NCI-H1105 (cell line): ENCODE measurements at regions not wholly inside any gene's neighbourhood (a gene's known extent, or its start where the extent isn't known, plus 50 kb on each side); places are given as distances from the start of the nearest gene placed in this dataset.

Experiments
- DNase-seq: peaks from one replicate; lab custom pipeline; 2025; lab: John Stamatoyannopoulos, UW

- DNase-seq, result no peak
These were observed 409.3 kb downstream of the PTPRU start for GRCh38 chr1:29645586-29645985.

GRCh38 chr1:29644812-29645211 lies 408.5 kb downstream of the PTPRU start:
- no peak for DNase-seq

GRCh38 chr1:29643838-29644440 lies 407.6 kb downstream of the PTPRU start:
- DNase-seq, result no peak

DNA sequence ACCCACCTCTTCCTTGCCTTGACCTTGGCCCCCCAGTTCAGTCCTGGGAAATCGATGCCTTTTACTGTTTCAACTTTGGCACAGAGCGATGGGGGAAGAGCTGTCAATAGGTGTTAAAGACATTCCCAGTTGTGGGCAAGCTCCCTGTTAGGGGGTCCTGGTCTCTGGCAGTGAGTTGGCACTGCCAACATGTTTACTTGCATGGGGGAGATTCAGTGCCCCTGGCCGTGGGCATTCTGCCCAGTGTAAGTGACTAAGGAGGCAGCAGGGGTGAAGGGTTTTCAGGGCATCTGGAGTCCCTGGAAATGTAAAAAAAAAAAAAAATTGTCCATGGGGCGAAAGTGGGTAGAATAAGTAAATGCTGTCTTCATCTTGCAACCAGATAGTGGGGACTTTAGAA lies 407.0 kb downstream of the PTPRU start:
- DNase-seq, result no peak

DNA sequence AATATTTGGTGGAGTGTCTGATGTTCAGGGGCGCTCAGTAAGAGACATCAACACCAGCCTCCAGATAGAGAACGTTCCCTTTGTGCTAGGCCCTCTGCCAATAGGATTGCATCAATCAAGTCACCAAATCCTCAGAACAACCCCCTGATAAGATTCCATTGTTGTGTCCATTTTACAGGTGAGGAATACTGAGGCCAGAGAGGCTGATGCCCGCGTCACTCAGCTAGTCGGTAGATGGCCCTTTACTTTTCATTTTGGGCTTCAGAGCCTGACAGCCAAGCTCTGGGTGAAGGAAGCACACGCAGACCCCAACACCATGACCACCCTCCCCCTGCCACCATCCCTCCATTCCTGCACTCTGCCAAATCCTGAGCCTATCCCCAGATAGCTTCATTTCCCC lies 406.2 kb downstream of the PTPRU start:
- DNase-seq, result no peak

- DNase-seq, result no peak
These were observed 405.6 kb downstream of the PTPRU start for GRCh38 chr1:29641921-29642320.

DNA sequence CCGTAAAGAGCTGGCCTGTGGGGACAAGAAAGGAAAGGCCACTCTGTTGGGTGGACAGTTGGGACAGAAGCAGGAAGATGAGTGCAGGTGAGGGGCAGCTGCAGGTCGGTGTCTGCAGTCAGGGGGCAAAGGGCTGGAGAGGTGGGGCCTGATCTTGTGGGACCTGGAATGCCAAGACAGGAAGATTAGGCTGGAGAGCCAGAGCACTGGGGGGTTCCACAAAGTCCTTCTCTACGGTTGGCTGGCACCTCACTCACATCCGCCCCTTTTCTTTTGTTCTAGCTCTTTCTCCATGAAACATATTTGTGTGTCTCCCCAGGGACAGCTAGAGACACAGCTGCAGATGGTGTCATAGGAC lies 404.1 kb downstream of the PTPRU start:
- no peak for DNase-seq

- DNase-seq, result no peak
These were observed 403.6 kb downstream of the PTPRU start for GRCh38 chr1:29639741-29640427.

DNA sequence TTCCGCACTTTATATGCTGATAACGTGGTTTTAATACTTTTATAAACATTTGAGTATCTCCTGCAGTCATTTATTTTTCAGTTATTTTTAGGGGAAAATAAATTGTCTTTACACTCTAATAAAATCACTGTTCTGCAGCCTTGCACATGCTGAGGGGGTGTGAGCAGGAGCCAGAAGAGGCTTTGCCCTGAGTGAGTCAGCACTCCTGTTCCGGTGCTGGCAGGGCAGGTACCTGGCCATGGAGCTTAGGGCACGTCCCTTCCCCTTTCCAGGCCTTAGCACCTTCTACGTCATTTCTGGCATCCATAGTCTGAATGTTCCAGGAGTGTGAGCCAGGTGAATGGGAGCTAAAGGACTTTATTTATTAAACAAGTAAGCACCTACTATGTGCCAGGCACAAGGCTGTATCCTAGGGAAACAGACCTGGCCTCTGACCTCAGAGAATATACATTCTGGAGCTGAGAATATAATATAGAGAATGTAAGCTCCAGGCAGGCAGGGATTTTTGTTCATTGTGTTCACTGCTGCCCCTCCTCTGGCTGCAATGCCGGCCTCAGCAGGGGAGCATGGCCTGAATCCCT lies 402.9 kb downstream of the PTPRU start:
- no peak for DNase-seq

- DNase-seq, result no peak
These were observed 402.0 kb downstream of the PTPRU start for GRCh38 chr1:29638281-29638680.

GRCh38 chr1:29636936-29637335 lies 400.6 kb downstream of the PTPRU start:
- DNase-seq, result no peak

DNA sequence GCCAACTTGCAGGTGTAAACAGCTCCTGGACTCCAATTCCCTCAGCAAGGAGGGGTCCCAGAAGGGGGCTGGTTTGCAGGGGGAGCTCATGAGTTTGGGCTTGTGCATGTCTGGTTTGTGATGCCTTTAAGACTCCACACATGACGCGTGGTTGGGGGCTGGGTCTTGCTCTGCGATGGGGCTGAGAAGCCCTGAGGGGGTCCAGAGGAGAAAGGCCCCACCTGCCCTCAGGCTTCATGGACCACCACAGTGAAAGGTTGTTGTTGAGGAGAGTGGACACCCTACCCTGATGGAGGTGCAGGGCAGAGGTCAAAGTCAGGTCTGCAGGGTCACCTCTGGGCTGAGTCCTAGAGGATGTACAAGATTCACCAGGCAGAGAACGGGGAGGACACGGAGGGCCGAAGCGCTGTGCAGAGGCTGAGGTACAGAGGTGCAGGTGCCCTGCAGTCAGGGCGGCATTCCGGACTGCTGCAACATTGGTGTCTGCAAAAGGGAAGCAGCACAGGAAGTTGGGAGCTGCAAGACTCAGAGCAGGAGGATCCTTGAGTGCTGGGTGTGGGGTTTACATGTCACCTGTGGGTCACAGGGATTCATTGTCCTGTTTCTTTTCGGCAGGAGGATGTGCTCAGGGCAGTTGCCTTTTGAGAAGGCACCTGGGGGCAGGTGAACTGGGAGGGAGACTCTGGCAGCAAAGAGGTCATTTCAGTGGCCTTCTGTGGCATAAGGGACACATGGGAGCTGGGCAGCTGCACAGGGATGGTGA lies 399.4 kb downstream of the PTPRU start:
- DNase-seq, result no peak

DNA sequence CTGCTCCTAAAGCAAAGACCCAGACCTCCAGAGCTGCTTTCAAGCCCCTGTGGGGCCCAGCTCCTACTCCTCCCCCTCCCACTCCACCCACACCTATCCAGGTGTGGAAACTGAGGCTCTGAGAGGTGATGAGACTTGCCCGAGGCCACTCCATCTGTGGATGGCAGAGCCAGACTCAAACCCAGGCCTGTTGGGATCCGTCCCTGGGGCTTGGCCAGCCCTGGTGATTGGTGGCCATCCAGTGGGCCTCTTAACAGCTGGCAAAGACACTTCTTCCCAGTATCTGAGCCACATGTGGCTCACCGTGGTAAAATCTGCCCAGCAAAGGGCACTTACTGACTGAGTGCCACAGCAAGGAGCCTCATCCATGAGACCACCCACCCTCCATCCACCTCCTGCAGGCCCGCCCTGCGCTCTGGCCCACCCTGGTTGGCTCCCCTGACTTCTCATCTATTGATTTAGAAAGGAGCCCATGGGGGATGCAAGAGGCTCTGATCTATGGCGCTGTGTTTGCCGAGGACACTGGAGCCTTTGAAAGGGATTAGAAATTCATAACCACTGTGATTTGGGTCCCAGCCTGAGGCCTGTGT lies 398.5 kb downstream of the PTPRU start:
- no peak for DNase-seq

DNA sequence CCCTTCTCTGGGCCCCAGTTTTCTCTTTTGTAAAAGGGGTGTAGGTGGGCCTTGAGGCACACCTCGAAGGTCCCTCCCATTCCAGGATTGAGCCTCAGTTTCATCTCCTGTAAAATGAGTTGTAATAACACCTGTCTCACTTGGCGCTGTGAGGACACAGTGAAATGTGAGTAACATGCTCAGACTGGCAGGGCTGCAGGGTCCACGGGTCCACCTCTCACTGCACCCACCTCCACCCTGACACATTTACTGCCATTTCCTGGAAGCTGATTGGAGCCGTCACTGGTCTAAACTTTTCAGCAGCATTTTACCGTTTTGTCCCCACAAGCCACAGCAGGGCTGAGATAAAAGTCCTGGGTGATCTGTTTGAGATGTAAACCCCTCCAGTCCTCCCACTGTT lies 398.0 kb downstream of the PTPRU start:
- no peak for DNase-seq

DNA sequence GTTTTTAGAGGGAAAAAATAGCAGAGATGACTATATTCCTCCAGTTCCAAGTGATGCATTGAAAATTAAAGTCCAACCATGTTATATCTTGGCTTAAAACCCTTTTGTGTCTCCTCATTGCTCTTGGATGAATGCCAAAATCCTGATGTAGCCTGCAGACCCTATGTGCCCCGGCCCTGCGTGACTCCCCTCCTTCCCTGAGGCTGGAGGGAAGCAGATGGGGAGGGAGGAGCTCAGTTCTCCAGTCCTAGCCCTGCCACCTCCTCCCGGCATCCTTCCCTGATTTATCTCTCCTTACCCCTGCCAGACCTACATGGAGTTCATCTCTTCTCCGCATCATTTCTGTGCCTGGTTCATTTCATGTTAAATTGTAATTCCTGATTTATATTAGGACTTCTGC lies 397.4 kb downstream of the PTPRU start:
- peak; percentile 22 for DNase-seq

GRCh38 chr1:29632806-29633615 lies 396.7 kb downstream of the PTPRU start:
- no peak for DNase-seq

DNA sequence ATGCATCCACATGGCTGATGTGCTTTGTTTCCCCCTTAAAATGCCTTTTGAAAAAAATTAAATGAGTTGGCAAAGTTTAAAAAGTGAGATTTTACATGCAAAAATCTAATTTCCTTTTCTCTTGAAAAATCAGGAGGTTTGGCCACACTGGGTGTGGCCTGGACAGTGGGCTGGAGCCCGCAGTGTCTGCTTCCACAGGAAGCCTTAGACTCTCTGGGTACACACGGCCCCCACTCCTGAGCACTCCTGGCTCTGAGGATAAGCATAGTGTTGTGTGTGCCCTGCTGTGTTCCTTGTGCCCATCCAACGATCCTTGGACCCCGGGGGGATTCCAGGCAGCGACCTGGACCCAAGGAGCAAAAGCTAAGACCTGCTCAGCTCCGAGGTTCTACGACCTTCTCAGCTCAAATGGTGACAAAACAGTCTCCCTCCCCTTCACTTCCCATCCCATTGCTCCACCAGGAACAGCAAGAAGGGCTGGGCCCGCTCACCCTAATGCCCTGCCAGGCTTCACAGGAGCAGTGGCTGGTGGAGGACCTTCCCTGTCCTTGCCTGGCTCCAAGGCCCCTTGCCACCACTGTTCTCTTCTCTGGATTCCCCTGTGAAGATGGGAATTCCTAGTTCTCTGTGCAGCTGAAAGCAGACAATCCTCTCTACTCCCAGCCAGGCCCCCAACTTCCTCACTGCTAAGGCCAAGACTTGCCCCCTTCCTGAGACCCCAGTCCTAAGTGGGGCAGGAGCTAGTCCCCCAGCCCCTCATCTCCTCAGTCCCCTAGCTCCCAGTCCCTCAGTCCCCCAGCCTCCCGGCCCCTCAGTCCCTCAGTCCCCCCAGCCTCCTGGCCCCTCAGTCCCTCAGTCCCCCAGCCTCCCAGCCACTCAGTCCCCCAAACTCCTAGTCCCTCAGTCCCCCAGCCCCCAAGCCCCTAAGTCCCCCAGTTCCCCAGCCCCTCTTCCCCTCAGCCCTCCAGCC lies 395.8 kb downstream of the PTPRU start:
- DNase-seq, result no peak

DNA sequence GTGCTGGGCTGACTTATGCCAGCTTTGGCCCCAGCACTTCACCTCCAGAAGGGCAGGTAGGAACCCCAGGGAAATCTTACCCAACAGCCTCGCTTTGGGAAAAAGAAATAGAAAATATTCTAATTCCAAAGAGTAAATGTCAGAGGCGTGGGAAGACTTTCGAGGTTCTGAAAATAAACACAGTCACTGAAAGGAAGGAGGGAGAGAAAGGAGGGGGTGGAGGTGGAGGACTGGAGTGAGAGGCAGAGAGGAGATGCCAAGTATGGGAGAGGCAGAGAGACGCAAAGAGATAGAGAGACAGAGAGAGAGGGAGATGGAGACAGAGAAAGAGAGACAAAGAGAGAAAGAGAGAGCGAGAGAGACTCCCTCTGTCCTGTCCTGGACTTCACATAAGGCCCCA lies 395.0 kb downstream of the PTPRU start:
- DNase-seq, result no peak

DNA sequence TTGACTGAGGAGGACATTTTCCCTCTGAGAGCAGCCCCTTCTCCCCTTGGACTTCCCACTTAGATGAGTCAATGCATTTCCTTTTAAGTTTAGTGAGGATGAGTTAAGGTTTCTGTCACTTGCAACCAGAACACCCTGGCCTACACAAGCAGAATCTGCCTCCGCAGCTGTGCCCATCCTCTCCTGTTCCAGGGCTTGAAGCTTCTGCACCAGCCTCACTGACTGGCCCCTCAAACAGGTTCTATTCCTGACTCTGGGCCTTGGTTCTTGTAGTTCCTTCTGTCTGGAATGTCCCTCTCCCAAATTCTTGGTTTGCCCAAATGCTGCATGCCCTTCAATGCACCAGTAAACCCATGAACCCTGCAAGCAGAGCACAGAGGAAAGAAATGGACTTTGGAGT lies 394.4 kb downstream of the PTPRU start:
- DNase-seq, result no peak

DNA sequence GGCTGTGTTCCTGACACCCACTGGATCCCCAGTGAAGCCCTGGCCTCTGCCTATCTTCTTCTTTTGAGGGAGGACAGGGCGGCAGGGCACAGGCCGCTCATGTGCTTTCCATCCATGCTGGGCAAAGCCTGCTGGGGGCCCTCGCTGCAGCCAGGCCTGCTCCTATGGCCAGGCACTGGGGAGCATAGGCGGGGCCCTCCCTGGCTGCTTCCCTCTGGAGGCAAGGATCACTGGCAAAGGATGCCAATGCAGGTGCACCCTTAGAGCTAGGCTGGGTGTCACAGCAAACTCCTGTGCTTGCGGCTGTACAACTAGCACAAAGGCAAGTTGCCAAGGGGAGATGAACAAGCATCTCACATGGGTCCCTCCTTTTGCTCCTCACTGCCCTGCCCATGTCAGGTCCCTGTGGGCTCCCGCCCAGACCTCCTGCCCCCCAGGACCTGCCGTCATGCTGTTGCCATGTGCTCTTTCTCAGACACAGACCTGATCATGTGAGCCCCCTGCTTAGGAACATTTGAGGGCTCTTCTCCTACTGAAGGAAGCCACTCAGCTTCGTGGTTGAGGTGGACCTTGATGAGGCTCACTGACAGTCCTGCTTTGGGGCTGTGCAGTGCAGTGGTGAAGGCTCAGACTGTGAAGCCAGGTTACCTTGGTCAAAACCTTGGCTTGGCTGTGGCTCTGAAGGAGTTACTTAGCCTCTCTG lies 393.6 kb downstream of the PTPRU start:
- no peak for DNase-seq
